ENCODE measurements at regions not wholly inside any gene's neighbourhood (a gene's known extent, or its start where the extent isn't known, plus 50 kb on each side); places are given as distances from the start of the nearest gene placed in this dataset.

DNA sequence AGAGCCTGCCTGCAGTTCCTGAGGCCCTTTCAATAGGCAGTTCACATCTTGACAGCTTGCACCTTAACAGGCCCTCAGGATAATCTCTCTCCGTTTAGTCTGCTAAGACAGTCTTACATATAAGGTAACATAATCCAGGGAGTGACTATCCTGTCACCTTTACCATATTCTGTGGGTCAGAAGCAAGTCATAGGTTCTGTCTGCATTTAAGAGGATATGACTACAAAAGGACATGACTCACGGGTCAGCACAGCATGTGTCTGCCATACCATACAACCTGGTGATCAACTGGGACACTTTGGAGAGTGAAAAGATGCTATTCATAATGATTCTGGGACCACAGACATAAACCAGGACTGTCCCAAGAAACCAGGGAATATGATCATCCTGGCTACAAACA lies 611.1 kb downstream of the SOX6 start (continued):
- no peak for TF ChIP-seq MZF1 (CRISPR knock-in tag; IDR thresholded peaks at IDR 0.05; ENCODE audit: borderline replicate concordance)
- TF ChIP-seq KLF12 (CRISPR knock-in tag; IDR thresholded peaks at IDR 0.05; ENCODE audit: borderline replicate concordance): no peak
- TF ChIP-seq ARHGAP35 (CRISPR knock-in tag; IDR thresholded peaks at IDR 0.05; ENCODE audit: borderline replicate concordance): no peak
- no peak for TF ChIP-seq ZBTB3 (CRISPR knock-in tag; IDR thresholded peaks at IDR 0.05; ENCODE audit: borderline replicate concordance, low read depth)
- no peak for TF ChIP-seq NFE2L2 (IDR thresholded peaks at IDR 0.05; ENCODE audit: low read length)
- no peak for TF ChIP-seq FOSL2 (CRISPR knock-in tag; IDR thresholded peaks at IDR 0.05)
- no peak for TF ChIP-seq ZFP36 (IDR thresholded peaks at IDR 0.05; ENCODE audit: borderline replicate concordance, low read depth, low read length, partially characterized antibody)

DNA sequence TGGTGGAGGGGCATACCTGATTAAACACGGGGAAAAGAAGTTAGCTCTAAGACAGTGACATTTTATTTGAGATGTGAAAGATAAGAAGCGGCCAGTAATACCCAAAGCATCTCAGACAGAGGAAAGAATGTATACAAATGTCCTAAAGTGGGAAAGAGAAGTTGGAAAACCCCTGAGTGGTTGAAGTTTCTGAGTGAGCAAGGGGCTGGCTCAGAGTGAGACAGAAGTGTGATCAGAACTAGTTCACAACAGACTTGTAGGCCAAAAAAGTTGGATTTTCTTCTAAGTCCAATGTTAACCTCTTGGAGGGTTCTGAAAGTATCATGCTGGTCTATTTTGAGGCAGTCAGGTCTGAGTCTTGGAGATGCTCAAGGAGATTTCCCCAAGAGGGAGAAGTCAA lies 608.7 kb downstream of the SOX6 start:
- H3K27ac ChIP-seq (ENCODE audit: extremely low read length, insufficient read depth, low read length): no peak overlapping the region
- no peaks in the 10 kb centered on the region for H3K79me2 ChIP-seq (ENCODE audit: insufficient read depth, low read length)
- no peak for FAIRE-seq
- no peak for DNase-seq (ENCODE audit: low spot score)
- BruUV-seq (replicated peaks): no TSS peak
- no peak overlapping the region for H3K4me3 ChIP-seq (replicated peaks in 1 of 3; ENCODE audit: insufficient read depth in 1 of 3, low read depth in 2 of 3, low read length in 3 of 3)
- ChIA-PET POLR2A (no interaction called here), CTCF (ENCODE audit: low intra/inter-chr PET ratio, low total read pairs) (no interaction called here)
- H3K9ac ChIP-seq (ENCODE audit: insufficient read depth, low read depth, low read length): no peak overlapping the region
- no peaks in the 10 kb centered on the region for H3K36me3 ChIP-seq (replicated peaks in 1 of 2; ENCODE audit: control insufficient read depth in 1 of 2, insufficient read depth in 2 of 2, low read length in 2 of 2)
- H3K27me3 ChIP-seq (ENCODE audit: control insufficient read depth in 1 of 2, insufficient read depth in 2 of 2, low read length in 2 of 2): no peaks in the 10 kb centered on the region
- H3K9me3 ChIP-seq (ENCODE audit: low read length): no peaks in the 10 kb centered on the region
- 0% methylated on average over 2 of the region's 2 CpGs for WGBS (ENCODE audit: low lambda C conversion rate)
- no peak overlapping the region for H2AFZ ChIP-seq (ENCODE audit: low read length)
- no peaks in the 10 kb centered on the region for H4K20me1 ChIP-seq (ENCODE audit: insufficient read depth, low read length)
- in situ Hi-C loops (cut with HindIII; ENCODE audit: extremely low pct_ligation_motif_present, low pct_unique_long_range_greater_than_20kb): no loop called here
- no peaks in the 10 kb centered on the region for H3K4me1 ChIP-seq (ENCODE audit: insufficient read depth, low read length)
- intact Hi-C loops (cut with micrococcal nuclease; ENCODE audit: unreplicated experiment): no loop called here
- ATAC-seq: no peak
- TF ChIP-seq TAF1 (CRISPR knock-in tag; IDR thresholded peaks at IDR 0.05) (no peak), NCOA2 (CRISPR knock-in tag; IDR thresholded peaks at IDR 0.05) (no peak), SALL1 (CRISPR knock-in tag; IDR thresholded peaks at IDR 0.05) (no peak), YEATS4 (CRISPR knock-in tag; IDR thresholded peaks at IDR 0.05; ENCODE audit: borderline replicate concordance) (no peak), ERF (CRISPR knock-in tag; IDR thresholded peaks at IDR 0.05) (no peak), ZNF644 (CRISPR knock-in tag; IDR thresholded peaks at IDR 0.05; ENCODE audit: low read depth) (no peak), ZNF329 (CRISPR knock-in tag; IDR thresholded peaks at IDR 0.05; ENCODE audit: low read depth) (no peak), SMARCE1 (IDR thresholded peaks at IDR 0.05; ENCODE audit: borderline replicate concordance) (no peak), CC2D1A (CRISPR knock-in tag; IDR thresholded peaks at IDR 0.05) (no peak), TEAD2 (CRISPR knock-in tag; IDR thresholded peaks at IDR 0.05) (no peak), ZNF33B (CRISPR knock-in tag; IDR thresholded peaks at IDR 0.05) (no peak), ZNF253 (CRISPR knock-in tag; IDR thresholded peaks at IDR 0.05; ENCODE audit: borderline replicate concordance) (no peak), ZNF619 (CRISPR knock-in tag; IDR thresholded peaks at IDR 0.05) (no peak)
- TF ChIP-seq, protein P1, sequence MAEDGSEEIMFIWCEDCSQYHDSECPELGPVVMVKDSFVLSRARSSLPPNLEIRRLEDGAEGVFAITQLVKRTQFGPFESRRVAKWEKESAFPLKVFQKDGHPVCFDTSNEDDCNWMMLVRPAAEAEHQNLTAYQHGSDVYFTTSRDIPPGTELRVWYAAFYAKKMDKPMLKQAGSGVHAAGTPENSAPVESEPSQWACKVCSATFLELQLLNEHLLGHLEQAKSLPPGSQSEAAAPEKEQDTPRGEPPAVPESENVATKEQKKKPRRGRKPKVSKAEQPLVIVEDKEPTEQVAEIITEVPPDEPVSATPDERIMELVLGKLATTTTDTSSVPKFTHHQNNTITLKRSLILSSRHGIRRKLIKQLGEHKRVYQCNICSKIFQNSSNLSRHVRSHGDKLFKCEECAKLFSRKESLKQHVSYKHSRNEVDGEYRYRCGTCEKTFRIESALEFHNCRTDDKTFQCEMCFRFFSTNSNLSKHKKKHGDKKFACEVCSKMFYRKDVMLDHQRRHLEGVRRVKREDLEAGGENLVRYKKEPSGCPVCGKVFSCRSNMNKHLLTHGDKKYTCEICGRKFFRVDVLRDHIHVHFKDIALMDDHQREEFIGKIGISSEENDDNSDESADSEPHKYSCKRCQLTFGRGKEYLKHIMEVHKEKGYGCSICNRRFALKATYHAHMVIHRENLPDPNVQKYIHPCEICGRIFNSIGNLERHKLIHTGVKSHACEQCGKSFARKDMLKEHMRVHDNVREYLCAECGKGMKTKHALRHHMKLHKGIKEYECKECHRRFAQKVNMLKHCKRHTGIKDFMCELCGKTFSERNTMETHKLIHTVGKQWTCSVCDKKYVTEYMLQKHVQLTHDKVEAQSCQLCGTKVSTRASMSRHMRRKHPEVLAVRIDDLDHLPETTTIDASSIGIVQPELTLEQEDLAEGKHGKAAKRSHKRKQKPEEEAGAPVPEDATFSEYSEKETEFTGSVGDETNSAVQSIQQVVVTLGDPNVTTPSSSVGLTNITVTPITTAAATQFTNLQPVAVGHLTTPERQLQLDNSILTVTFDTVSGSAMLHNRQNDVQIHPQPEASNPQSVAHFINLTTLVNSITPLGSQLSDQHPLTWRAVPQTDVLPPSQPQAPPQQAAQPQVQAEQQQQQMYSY (CRISPR knock-in tag; IDR thresholded peaks at IDR 0.05): no peak
- TF ChIP-seq, protein P2, sequence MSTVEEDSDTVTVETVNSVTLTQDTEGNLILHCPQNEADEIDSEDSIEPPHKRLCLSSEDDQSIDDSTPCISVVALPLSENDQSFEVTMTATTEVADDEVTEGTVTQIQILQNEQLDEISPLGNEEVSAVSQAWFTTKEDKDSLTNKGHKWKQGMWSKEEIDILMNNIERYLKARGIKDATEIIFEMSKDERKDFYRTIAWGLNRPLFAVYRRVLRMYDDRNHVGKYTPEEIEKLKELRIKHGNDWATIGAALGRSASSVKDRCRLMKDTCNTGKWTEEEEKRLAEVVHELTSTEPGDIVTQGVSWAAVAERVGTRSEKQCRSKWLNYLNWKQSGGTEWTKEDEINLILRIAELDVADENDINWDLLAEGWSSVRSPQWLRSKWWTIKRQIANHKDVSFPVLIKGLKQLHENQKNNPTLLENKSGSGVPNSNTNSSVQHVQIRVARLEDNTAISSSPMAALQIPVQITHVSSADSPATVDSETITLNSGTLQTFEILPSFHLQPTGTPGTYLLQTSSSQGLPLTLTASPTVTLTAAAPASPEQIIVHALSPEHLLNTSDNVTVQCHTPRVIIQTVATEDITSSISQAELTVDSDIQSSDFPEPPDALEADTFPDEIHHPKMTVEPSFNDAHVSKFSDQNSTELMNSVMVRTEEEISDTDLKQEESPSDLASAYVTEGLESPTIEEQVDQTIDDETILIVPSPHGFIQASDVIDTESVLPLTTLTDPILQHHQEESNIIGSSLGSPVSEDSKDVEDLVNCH (CRISPR knock-in tag; IDR thresholded peaks at IDR 0.05): no peak
- no peak overlapping the region for H3K4me2 ChIP-seq (ENCODE audit: low read depth, low read length)
